AG08396 (cell line): ENCODE measurements at regions not wholly inside any gene's neighbourhood (a gene's known extent, or its start where the extent isn't known, plus 50 kb on each side); places are given as distances from the start of the nearest gene placed in this dataset.
"Not testable (repeated sequence)": the region's sequence is repeated elsewhere in the genome, so short reads cannot be mapped to it uniquely, and the experiment has no call there.

Source experiments
- DNase-seq: peaks from one replicate; pipeline ENCODE4 v3.0.0; 2012; ENCODE audit warnings: low spot score, mixed read lengths

DNA sequence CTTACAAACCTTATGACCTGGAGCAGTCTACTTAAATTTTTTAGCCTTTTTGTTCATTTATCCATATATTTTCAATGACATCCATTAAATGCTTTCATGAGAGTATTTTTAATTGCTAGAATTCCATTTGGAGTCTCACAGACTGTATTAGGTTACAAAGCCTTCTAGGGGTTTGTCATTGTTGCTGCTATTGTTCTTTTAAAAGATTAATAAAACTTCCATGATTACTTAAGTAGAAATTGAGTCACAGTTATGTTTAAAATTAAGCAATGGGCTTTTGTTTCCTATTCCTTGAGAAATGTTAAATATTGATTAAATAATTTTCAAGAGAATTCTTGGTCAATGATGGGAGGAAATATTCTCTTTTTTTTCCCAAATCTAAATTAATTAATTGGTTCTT is 1408.4 kb upstream of the RAG2 start:
- no peak for DNase-seq

DNA sequence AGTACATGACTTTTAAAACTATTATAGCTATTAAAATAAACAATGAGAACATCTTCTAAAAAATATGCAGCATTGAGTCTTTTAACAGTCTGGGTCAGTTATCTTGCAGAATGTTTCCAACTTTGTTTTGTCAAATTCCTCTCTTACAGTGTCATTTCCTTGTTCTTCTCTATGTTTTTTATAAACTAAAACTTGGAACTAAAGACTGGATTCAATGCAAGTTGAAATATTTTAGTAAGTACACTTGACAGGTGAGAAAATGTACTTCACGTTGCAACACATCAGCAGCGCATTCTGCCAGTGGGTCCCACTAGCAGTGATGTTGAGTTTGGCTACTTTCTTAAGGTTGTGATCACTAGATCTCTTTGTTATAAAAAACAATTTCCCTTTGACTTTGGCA is 1407.6 kb upstream of the RAG2 start:
- DNase-seq: no peak

DNA sequence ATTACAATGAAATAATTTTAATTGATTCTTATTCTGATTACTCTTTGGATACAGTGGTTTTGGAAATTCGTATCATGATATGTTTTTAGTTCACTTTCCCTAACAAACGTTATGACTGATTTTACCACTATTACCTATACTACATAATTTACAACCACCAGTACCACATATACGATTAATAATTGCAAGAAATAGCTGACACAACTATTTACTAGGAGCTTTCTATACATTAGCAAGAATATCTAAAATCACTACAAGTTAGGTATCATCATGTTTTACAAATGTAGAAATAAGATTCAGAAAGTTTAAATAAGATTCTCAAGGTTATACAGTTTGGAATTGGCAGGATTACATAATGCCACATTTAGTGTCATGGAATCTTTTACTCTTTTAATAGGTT is 1401.1 kb upstream of the RAG2 start:
- no peak for DNase-seq

DNA sequence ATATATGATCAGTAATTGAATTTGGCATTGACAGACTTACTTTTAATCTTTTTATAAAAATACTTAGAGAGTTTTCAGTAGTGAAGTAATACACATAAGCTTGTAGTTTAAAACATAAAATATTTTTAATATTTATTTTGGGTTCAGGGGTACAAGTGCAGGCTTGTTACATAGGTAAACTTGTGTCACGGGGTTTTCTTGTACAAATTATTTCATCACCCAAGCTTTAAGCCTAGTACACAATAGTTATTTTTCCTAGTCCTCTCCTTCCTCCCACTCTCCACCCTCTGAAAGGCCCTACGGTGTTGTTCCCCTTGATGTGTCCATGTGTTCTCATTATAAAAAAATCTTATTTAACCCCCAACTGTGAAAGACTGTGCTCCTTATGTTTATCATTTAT is 1397.8 kb upstream of the RAG2 start:
- no peak for DNase-seq

DNA sequence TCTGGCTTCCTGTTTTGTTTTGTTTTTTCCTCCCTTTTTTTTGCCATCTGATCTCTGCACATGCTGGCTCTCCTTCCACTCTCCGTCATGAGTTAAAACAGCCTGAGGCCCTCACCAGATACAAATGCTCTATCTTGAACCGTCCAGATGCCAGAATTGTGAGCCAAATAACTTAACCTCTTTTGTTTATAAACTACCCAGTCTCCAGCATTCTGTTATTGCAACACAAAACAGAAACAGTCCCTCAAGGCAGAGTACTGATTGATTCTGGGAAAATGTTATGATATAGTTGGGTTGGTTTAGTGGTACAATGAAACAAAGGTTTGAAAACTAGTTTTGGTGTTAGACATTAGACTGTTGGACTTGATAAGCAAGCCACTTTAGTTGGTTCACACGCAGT is 1390.0 kb upstream of the RAG2 start:
- DNase-seq: no peak

DNA sequence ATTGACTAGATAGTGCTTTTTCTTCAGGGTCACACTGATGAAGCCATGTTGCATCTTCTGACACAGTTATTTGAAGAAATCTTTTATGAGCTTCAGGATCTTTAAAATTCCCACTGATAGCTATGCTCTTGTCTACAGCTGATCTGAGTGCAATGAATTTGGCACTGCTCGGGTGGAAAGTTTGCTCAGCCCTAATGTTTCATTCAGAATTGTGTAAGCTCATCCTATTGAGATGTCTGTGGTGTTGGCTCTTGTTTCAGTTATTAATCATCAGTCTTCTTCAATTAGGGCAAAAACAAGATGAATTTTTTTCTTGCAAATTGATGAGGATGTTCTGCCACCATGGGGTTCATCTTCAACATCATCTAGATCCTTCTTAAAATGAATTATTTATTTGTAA is 1387.0 kb upstream of the RAG2 start:
- DNase-seq: no peak

DNA sequence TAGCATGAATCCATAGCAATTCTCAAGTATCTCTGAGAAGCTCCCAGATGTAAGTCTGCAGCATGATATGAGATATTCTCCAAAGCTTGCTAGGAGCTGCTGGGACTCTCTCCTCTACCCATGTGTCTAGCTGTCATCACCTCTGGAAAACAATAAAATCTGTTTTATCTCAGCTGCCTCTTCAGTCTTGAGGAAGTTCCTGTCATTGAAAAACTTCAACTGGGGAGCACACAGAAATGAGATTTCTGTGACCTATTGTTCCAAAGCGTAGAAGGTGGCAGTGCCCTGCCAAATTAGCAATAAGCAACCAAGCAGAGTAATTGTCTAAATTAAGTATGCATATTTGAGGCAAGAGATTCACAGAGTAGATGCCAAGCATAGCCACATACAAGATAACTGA is 1380.6 kb upstream of the RAG2 start:
- DNase-seq: no peak

DNA sequence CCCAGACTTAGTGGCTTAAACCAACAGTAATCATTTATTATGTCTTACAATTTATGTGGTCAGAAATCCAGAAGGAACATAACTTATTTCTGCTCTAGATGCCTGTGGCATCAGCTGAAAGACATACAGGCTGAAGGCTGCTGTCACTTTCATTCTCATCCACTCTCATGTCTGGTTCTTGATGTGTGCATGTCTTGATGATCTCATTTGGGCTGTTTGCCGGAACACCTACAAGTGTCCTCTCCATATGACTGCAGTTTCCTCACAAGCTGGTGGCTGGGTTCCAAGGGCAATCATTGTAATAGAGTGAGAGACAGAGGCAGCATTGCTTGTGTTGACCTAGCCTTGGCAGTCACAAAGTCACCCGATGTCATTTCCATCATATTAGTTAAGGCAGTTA is 1375.9 kb upstream of the RAG2 start:
- DNase-seq: no peak

DNA sequence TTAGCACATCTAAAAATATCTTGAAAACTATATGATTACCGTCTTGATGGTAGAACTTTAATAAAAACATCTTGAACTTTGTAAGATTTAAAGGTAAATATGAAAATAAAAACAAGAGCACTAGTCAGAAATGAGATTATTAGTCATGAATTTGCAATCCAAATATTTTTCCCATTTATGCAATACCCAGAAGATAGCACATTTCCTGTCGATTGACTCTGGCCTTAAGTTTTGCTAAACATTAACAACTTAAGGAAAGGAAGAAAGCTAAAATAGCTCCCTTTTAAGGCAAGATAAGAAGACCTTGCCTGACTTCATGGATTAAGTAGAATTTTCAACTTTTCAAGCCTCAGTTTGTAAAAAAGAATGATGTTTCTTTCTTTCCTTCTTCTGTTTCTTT is 1374.7 kb upstream of the RAG2 start:
- no peak for DNase-seq

DNA sequence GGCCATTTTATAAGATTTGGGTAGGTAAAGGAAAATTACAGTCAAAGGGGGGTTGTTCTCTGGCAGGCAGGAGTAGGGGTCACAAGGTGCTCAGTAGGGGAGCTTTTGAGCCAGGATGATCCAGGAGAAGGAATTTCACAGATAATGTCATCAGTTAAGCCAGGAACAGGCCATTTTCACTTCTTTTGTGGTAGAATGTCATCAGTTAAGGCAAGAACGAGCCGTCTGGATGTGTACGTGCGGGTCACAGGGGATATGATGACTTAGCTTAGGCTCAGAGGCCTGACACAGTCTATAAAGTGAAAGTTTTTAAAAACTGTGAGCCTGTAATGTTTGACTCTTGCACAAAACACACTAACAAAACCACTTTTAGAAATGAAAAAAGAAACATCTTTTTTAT is 1371.3 kb upstream of the RAG2 start:
- DNase-seq: not testable (repeated sequence)

DNA sequence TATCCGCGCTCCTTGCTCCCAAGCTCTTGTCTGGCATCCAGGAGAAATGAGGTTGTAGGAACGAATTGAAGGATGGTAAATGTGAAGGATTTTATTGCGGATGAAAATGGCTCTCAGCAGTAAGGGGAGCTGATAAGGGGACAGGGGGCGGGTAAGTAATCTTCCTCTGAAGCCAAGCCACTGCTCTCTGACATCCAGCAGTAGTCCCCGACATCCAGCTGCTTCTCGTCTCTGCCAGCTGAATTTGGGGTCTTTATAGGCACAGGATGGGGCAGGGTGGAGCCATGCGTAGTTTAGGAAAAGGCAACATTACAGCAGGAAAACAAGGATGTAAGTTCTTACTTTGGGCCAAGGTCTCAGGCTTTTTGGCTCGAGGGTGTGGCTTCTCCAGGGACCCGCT is 1370.1 kb upstream of the RAG2 start:
- no peak for DNase-seq

DNA sequence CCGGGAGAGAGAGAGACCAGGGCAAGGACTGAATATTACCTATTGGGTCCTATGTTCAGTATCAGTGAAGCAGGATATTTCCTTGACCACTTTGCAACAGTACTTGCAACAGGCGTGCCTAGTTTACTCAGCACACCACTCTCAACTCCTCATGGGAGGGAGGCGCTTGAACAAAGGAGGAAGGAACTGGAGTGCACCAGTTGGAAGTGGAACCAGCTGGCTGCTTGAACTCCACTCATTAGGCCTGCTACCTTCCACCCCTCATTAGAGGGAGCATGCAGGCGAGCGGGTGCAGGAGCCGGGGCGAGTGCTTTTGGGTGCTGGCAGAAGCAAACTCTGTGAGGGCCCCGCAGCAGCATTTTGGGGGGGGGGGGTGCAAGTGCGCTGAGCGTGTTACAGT is 1369.6 kb upstream of the RAG2 start:
- DNase-seq: no peak

DNA sequence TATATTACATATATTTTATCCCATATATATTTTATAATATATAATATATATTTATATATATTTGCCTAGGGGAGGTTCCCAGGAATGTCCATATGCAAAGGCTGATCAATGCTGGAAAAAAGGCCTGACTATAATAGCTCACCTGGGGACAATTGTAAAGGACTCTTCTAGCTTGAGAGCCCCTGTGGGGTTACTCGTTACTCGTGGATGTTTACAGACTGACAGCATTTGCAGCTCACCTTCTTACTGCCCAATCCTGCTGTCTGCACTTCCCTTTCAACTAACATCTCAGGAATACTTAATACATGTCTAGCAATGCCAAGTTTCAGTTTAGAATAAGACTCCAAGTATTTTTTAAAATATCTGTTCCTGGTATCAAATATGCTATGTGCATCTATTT is 1365.4 kb upstream of the RAG2 start:
- DNase-seq: no peak

DNA sequence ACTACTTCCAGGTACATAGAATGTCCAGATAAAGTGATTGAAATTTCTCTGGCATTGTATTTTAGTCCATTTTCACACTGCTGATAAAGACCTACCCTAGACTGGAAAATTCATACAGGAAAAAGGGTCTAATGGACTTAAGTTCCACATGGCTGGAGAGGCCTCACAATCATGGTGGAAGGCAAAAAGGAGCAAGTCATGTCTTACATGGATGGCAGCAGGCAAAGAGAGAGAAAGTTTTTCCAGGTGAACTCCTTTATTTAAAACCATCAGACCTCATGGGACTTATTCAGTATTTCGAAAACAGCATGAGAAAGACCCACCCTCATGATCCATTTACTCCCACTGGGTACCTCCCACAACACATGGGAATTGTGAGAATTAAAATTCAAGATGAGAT is 1359.7 kb upstream of the RAG2 start:
- DNase-seq: no peak

DNA sequence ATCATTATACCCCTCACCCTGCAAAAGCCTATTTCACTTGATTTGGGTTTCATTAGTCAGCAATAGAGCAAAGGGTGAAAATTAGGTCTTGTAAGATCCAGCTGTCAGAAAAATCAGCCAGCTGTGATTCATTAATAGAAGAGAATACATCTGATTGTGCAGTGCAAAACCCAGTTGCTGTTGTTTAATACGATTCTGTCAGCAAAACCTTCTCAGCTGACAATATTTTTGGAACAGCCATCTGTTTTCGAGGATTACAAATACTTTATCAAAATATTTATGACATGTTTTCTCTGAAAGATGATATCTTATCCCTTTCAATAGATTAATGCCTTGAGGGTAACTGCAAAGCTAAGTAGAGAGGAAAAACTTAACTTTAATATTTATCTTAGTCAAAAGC is 1354.0 kb upstream of the RAG2 start:
- DNase-seq: no peak

DNA sequence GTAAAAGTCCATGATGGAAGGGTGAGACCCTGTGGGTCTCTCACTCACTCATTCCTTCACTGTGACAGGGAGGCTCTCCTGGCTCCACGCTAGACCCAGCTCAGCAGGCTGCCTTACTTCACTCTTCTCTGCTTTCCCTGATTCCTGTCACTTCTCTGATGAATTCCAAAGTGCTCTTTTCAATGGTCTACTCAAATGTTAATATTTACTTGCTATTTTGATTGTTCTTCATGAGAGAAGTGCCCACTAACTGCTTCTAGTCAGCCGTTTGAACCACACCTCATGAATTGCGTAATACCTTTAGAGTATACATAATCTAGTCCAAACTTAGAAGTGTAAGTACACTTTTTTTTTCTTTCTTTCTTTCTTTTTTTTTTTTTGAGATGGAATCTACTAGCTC is 1350.2 kb upstream of the RAG2 start:
- no peak for DNase-seq

DNA sequence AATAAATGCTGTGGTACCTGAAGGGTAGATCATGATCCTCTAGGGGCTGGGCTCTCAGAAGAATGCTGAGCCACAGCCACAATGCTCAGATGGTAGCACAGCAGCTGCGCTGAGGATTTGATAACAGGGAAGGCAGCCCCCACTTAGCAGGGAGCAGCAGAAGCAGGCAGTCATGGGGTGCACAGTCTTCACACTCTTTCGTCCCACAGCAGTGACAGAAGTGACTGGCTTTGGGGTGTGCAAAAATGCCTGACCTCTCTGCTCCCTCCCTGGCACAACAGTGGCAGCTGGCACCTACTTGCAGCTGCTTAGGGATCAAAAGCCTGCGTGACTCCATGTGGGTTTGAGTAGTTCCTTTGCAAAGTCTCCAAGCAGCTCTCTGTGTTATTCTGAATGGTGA is 1349.8 kb upstream of the RAG2 start:
- DNase-seq: no peak

DNA sequence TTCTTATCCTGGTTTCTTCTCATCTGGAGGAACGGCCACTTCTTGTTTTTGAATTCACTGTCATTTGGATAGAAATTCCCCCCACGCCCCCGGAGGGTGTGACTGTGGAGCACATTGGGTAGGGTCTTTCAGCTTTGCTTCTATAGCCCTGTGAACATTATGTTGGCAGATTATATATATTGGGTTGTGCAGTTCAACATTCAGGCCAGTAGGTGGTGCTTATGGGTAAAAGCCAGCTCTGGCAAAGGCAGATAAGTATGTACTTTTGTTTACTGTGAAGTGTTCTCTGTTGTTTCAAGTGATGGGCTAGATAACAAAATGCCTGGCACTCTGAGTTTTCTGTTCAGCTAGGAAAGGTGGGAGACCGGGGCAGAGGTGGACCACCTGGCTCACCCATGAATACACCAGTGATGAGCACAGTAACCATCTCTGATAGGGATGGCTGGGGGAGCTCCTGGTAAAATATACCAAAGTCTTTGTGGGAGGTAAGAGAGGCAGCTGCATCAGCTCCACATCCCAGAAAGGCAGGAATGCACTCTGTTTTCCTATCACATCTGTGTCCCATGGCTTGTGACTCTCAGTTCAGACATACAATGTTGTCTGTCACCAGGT is 1348.2 kb upstream of the RAG2 start:
- no peak for DNase-seq

DNA sequence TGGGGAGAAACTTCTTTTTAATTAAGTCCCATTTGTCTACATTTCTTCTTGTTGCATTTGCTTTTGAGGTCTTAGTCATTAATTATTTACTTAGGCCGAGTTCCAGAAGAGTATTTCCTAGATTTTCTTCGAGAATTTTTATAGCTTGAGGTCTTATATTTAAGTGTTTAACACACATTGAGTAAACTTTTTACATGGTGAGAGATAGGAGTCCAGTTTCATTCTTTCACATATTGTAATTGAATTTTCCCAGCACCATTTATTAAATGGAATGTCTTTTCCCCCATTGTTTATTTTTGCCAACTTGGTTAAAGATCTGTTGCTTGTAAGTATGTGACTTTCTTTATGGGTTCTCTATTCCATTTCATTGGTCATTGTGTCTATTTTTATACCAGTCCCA is 1344.0 kb upstream of the RAG2 start:
- no peak for DNase-seq

DNA sequence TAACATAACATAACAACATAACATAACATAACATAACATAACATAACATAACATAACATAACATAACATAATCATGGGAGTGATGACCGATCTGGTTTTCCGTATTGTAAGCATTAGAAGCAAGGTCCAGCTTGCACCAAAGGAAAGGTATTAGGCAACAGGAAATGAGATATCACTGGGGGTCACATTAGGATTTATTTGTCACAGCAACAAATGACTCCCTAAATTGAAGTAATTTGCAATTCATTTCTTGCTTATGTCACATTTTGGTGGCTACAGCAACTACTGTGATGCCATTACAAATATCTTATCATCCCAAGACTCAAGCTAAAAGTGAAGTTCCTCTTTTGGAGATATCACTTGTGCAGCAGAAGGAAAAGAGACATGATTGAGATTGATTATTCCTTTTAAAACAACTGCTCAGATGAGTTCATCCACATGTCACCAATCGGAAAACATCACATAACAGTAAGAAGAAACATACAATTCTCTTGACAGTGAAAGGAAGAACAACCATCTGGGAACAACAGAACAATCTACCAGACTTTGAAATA is 1331.1 kb upstream of the RAG2 start:
- DNase-seq: no peak

DNA sequence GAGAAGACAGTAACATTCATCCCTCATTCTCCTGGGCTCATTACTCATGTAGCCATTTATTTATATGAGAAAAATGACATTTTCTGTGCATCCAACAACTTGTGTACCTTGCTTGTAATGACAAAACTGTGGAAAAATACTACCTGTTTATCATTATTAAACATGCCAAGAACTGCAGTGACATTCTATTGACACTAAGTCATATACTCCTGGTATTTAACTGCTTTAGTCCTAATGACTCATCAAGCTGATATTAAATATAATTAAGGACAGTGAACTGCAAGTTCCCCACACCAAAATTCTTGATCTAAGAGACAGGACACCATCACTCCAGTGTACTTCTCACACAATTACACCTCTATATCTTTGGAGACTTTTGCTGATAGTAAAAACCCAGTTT is 1328.7 kb upstream of the RAG2 start:
- DNase-seq: no peak

DNA sequence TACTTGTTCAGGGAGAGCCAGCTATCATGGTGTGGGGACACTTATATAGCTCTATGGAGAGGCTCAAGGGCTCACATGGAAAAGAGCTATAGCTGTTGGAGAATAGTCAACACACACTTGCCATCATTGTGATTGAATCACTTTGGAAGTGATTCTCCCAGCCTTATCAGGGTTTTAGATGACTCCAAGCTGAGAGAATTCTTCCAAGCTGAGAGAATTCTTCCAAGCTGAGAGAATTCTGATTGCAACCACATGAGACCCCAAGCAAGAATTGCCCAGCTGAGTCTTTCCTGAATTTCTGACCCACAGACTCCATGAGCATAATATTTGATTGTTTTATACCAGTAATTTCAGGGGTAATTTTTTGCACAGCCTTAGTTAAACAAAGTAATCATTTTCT is 1318.3 kb upstream of the RAG2 start:
- no peak for DNase-seq

DNA sequence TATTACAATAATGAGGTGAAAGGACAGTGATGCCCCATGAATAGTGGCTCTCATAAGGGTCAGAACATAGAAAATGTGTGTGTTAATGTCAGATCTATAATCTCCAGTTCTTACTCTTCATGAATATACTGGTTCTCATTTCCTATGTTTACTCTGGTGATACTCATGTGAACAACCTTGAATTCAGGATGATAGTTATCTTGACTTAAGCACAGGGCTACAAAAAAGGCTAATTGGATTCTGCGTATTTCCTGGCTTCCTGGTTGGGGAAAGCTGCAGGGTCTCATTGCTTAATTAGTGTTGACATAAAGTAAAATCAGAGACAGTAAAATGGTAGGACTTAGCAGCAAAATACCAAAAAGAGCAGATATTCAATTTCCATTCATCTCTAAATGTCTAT is 1316.8 kb upstream of the RAG2 start:
- DNase-seq: no peak

DNA sequence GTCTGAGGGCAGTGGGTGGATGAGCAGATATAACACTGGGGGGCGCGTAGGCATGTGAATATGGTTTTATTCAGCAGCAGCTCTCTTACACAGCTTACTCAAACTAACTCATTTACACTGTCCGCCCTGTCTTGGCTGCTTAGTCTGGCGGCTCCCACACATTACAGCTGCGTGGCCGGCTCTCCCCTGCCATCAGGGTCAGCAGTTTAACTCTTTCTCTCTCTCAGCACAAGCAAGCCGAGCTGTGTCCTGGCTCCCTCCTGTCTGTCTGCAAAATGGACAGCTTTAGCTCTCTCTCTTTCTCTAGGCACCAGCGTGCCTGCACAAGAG is 1310.1 kb upstream of the RAG2 start:
- DNase-seq: no peak
